Spleen (tissue), 11 donors: ENCODE measurements at regions not wholly inside any gene's neighbourhood (a gene's known extent, or its start where the extent isn't known, plus 50 kb on each side); places are given as distances from the start of the nearest gene placed in this dataset.
"Not testable (repeated sequence)": the region's sequence is repeated elsewhere in the genome, so short reads cannot be mapped to it uniquely, and the experiment has no call there.

Experiments
- DNase-seq: peaks from one replicate; pipeline ENCODE4 v3.0.0-alpha.2; 2020
- H3K27ac ChIP-seq, 8 donors: fragments of 200-600 bp; sonication (generic) in 7 of 8; 1 replicate in 4 of 8; 2 replicates in 4 of 8; pipeline versions ENCODE4 v1.5.0 to v1.8.0; 2016 to 2021; ENCODE audit warnings: inconsistent platforms in 4 of 8, mild to moderate bottlenecking in 4 of 8, moderate library complexity in 1 of 8
- H3K27me3 ChIP-seq, 7 donors: fragments of 200-600 bp; sonication (generic) in 6 of 7; replicated peaks in 1 of 7; 1 replicate in 4 of 7; 2 replicates in 3 of 7; pipeline versions ENCODE4 v1.5.0 to v1.8.0; 2016 to 2021; ENCODE audit warnings: inconsistent platforms in 3 of 7, mild to moderate bottlenecking in 1 of 7
- H3K36me3 ChIP-seq, 6 donors: fragments of 200-600 bp; sonication (generic) in 5 of 6; 1 replicate in 4 of 6; 2 replicates in 2 of 6; pipeline versions ENCODE4 v1.5.0 to v1.8.0; 2016 to 2021; ENCODE audit warnings: inconsistent platforms in 2 of 6
- H3K4me1 ChIP-seq, 6 donors: fragments of 200-600 bp; sonication (generic) in 5 of 6; 1 replicate in 3 of 6; 2 replicates in 3 of 6; pipeline versions ENCODE4 v1.5.0 to v1.8.0; 2016 to 2021; ENCODE audit warnings: inconsistent platforms in 3 of 6
- H3K4me3 ChIP-seq, 8 donors: fragments of 200-600 bp; sonication (generic) in 7 of 8; 1 replicate in 4 of 8; 2 replicates in 4 of 8; pipeline versions ENCODE4 v1.5.0 to v1.8.0; 2016 to 2021; ENCODE audit warnings: inconsistent platforms in 4 of 8, mild to moderate bottlenecking in 4 of 8, moderate library complexity in 2 of 8
- H3K9me3 ChIP-seq, 8 donors: fragments of 200-600 bp; sonication (generic) in 7 of 8; 1 replicate in 4 of 8; 2 replicates in 4 of 8; pipeline versions ENCODE4 v1.5.0 to v1.8.0; 2016 to 2021; ENCODE audit warnings: inconsistent platforms in 4 of 8
- CTCF ChIP-seq, 11 experiments: fragments of 200-600 bp in 7 of 11; fragments of 450-650 bp in 4 of 11; sonication (generic) in 4 of 11; IDR thresholded peaks in 8 of 11; conservative IDR thresholded peaks in 3 of 11; 1 replicate in 7 of 11; 2 replicates in 4 of 11; pipeline versions ENCODE4 v1.4.0 to v1.8.0; 2016 to 2021; ENCODE audit warnings: antibody characterized with exemption in 11 of 11, inconsistent platforms in 4 of 11, mild to moderate bottlenecking in 1 of 11
- POLR2A ChIP-seq, 3 donors: fragments of 450-650 bp; IDR thresholded peaks; one replicate each; pipeline ENCODE4 v1.5.1; 2017; ENCODE audit warnings: antibody characterized with exemption in 3 of 3, mild to moderate bottlenecking in 1 of 3
- POLR2AphosphoS5 ChIP-seq, 3 donors: sonication (generic); formaldehyde crosslinking; IDR thresholded peaks; one replicate each; pipeline ENCODE4 v1.5.1; 2017; ENCODE audit warnings: antibody characterized with exemption in 3 of 3
- WGBS, 5 donors: extraction: QIAGEN DNeasy Blood & Tissue Kit in 3 of 5; methylation state at CpG; one replicate each; pipeline versions ENCODE4 v1.1.5 to v1.1.7; 2013 to 2018; 5-methylcytosine and 5-hydroxymethylcytosine counted together
- intact Hi-C: fragments of 100-400 bp; cut with DNase I; formaldehyde crosslinking; loops from one replicate; pipeline ENCODE4 v1.15.0; 2023; ENCODE audit warnings: low total_unique reads
- donor health status: healthy with polysubstance abuse.
- donor health status: DM: no; HTN: no; CAD: no; lungs with moderate emphysema.
- donor health status: DM: no; HTN: no; CAD: no.
- donor health status: Bipolar disorder and iron deficiency.
- donor health status: healthy.
- donor health status: DM: no; HTN: no; CAD: no.
- donor health status: DM: yes; HTN: yes; CAD: no.

GRCh38 chr4:84110040-84110439 lies 389.1 kb downstream of the NKX6-1 start:
- H3K36me3 ChIP-seq, result no peaks in the 10 kb centered on the region
- WGBS, 5 donors, result 38 to 70% (median 62%) methylated on average over 1 of the region's 1 CpG
- intact Hi-C loops, result no loop called here
- peaks cover 0 to 24% (median 17%) of the 10 kb centered on the region in 8 donors for H3K9me3 ChIP-seq
- no peak overlapping the region for H3K27ac ChIP-seq
- H3K27me3 ChIP-seq, result no peaks in the 10 kb centered on the region
- no peak overlapping the region for H3K4me3 ChIP-seq
- TF ChIP-seq POLR2AphosphoS5 (IDR thresholded peaks at IDR 0.05) (no peak), POLR2A (IDR thresholded peaks at IDR 0.05) (no peak), CTCF (IDR thresholded peaks at IDR 0.05 in 8 of 11, conservative IDR thresholded peaks at IDR 0.05 in 3 of 11) (no peak)
- no peaks in the 10 kb centered on the region for H3K4me1 ChIP-seq
- DNase-seq, result no peak

- H3K27me3 ChIP-seq, intact Hi-C loops, H3K4me1 ChIP-seq, H3K27ac ChIP-seq, DNase-seq, H3K36me3 ChIP-seq, H3K4me3 ChIP-seq, H3K9me3 ChIP-seq: not testable (repeated sequence)
- 77 to 85% (median 82%) methylated on average over 9 of the region's 9 CpGs for WGBS, 5 donors
Observed at GRCh38 chr4:84101653-84102625, 397.2 kb downstream of the NKX6-1 start.

GRCh38 chr4:84100071-84100470 lies 399.0 kb downstream of the NKX6-1 start:
- Histone ChIP-seq H3K4me3 (no peak overlapping the region), H3K4me1 (no peaks in the 10 kb centered on the region), H3K9me3 (peaks cover 0 to 5% (median 0%) of the 10 kb centered on the region in 8 donors), H3K36me3 (no peaks in the 10 kb centered on the region), H3K27me3 (no peaks in the 10 kb centered on the region), H3K27ac (no peak overlapping the region)
- intact Hi-C loops, result no loop called here
- no peak for DNase-seq
- TF ChIP-seq POLR2A (IDR thresholded peaks at IDR 0.05) (no peak), CTCF (IDR thresholded peaks at IDR 0.05 in 8 of 11, conservative IDR thresholded peaks at IDR 0.05 in 3 of 11) (no peak), POLR2AphosphoS5 (IDR thresholded peaks at IDR 0.05) (no peak)
- 52 to 75% (median 70%) methylated on average over 4 of the region's 4 CpGs for WGBS, 5 donors

GRCh38 chr4:84099599-84099998 lies 399.5 kb downstream of the NKX6-1 start:
- WGBS, 5 donors, result 45 to 53% (median 52%) methylated on average over 2 of the region's 2 CpGs
- H3K4me1 ChIP-seq, result no peaks in the 10 kb centered on the region
- DNase-seq, result no peak

More at GRCh38 chr4:84099599-84099998, 399.5 kb downstream of the NKX6-1 start:
- Histone ChIP-seq H3K27me3 (no peaks in the 10 kb centered on the region), H3K9me3 (peaks cover 0 to 5% (median 0%) of the 10 kb centered on the region in 8 donors), H3K4me3 (no peak overlapping the region), H3K27ac (no peak overlapping the region), H3K36me3 (no peaks in the 10 kb centered on the region)
- no peak for TF ChIP-seq CTCF (IDR thresholded peaks at IDR 0.05 in 8 of 11, conservative IDR thresholded peaks at IDR 0.05 in 3 of 11)
- no peak for TF ChIP-seq POLR2A (IDR thresholded peaks at IDR 0.05)
- TF ChIP-seq POLR2AphosphoS5 (IDR thresholded peaks at IDR 0.05), result no peak
- intact Hi-C loops, result no loop called here
